Erythroblast (primary cell): ENCODE measurements at regions not wholly inside any gene's neighbourhood (a gene's known extent, or its start where the extent isn't known, plus 50 kb on each side); places are given as distances from the start of the nearest gene placed in this dataset.
"Not testable (repeated sequence)": the region's sequence is repeated elsewhere in the genome, so short reads cannot be mapped to it uniquely, and the experiment has no call there.

Source experiments
- DNase-seq, 2 experiments: peaks; one replicate each; lab custom pipeline; 2025; lab: John Stamatoyannopoulos, UW
- GATA1 ChIP-seq: IDR thresholded peaks from 2 replicates; pipeline ENCODE4 v1.6.1; 2011; ENCODE audit warnings: low read depth, mild to moderate bottlenecking, control low read depth, low read length, moderate library complexity
- POLR2A ChIP-seq: IDR thresholded peaks from 2 replicates; pipeline ENCODE4 v1.6.1; 2011; ENCODE audit warnings: mild to moderate bottlenecking, low read length

GRCh38 chr1:148318904-148319242, 164.2 kb downstream of the PPIAL4G start:
- TF ChIP-seq GATA1: no peak

GRCh38 chr1:148318123-148318903, 164.8 kb downstream of the PPIAL4G start:
- TF ChIP-seq GATA1 (no peak), POLR2A (no peak)

More at GRCh38 chr1:148318904-148319242, 164.2 kb downstream of the PPIAL4G start:
- DNase-seq: no peak

GRCh38 chr1:148317288-148317985, 165.4 kb upstream of the NBPF11 start:
- no peak for DNase-seq
- no peak for TF ChIP-seq GATA1
- TF ChIP-seq POLR2A: no peak

More at GRCh38 chr1:148318123-148318903, 164.8 kb downstream of the PPIAL4G start:
- DNase-seq: peak; percentile 20 to 24

GRCh38 chr1:148315071-148315811, 163.2 kb upstream of the NBPF11 start:
- DNase-seq: no peak
- TF ChIP-seq POLR2A: no peak
- no peak for TF ChIP-seq GATA1

- TF ChIP-seq POLR2A (no peak), GATA1 (no peak)
- DNase-seq: no peak
These were observed 158.7 kb upstream of the NBPF11 start for GRCh38 chr1:148310807-148311206.

- no peak for DNase-seq
- no peak for TF ChIP-seq POLR2A
- TF ChIP-seq GATA1: no peak
These were observed 157.9 kb upstream of the NBPF11 start for GRCh38 chr1:148309940-148310500.

- no peak for DNase-seq
- TF ChIP-seq GATA1 (no peak), POLR2A (no peak)
These were observed 156.9 kb upstream of the NBPF11 start for GRCh38 chr1:148308832-148309458.

- TF ChIP-seq GATA1: no peak
- DNase-seq: no peak
These were observed 155.6 kb upstream of the NBPF11 start for GRCh38 chr1:148307583-148308185.

GRCh38 chr1:148304935-148305334, 152.9 kb upstream of the NBPF11 start:
- DNase-seq: not testable (repeated sequence)

- DNase-seq: not testable (repeated sequence)
These were observed 150.7 kb upstream of the NBPF11 start for GRCh38 chr1:148302586-148303364.

- DNase-seq: not testable (repeated sequence)
These were observed 145.8 kb upstream of the NBPF11 start for GRCh38 chr1:148297852-148298251.

GRCh38 chr1:148296511-148296910, 144.4 kb upstream of the NBPF11 start:
- no peak for TF ChIP-seq POLR2A
- no peak for TF ChIP-seq GATA1
- DNase-seq: no peak
